OCI-LY3 (cell line): ENCODE measurements at regions not wholly inside any gene's neighbourhood (a gene's known extent, or its start where the extent isn't known, plus 50 kb on each side); places are given as distances from the start of the nearest gene placed in this dataset.

ENCODE experiments used
- H2AFZ ChIP-seq: fragments of 200-600, 300-600 bp; shearing (Covaris generic); 2 replicates; pipeline ENCODE4 v1.6.0; 2014; ENCODE audit warnings: antibody characterized with exemption, low read depth, low read length
- H3K27ac ChIP-seq: fragments of 200-600, 300-600 bp; sonication (generic); 2 replicates; pipeline ENCODE4 v1.5.1; 2014; ENCODE audit warnings: mild to moderate bottlenecking, low read length, moderate library complexity, mixed read lengths
- H3K27me3 ChIP-seq: fragments of 200-600, 300-600 bp; sonication (generic); 2 replicates; pipeline ENCODE4 v1.6.1; 2014; ENCODE audit warnings: low read depth, low read length, mixed read lengths
- H3K36me3 ChIP-seq: fragments of 200-600, 300-600 bp; sonication (generic); replicated peaks from 2 replicates; pipeline ENCODE3; 2014; ENCODE audit warnings: low read depth, low read length, mixed read lengths
- H3K4me1 ChIP-seq: fragments of 300-600, 200-600 bp; sonication (generic); 2 replicates; pipeline ENCODE4 v1.6.1; 2014; ENCODE audit warnings: low read length, mixed read lengths
- H3K4me2 ChIP-seq: fragments of 200-600, 300-600 bp; sonication (generic); 2 replicates; pipeline ENCODE4 v1.6.1; 2014; ENCODE audit warnings: low read length, mixed read lengths
- H3K4me3 ChIP-seq: fragments of 300-600, 200-600 bp; sonication (generic); 2 replicates; pipeline ENCODE4 v1.5.1; 2014; ENCODE audit warnings: antibody characterized with exemption, mild to moderate bottlenecking, low read length, moderate library complexity
- H3K79me2 ChIP-seq: fragments of 300-600, 200-600 bp; shearing (Covaris generic); 2 replicates; pipeline ENCODE4 v1.6.1; 2014; ENCODE audit warnings: mild to moderate bottlenecking, low read length, mixed read lengths
- H3K9ac ChIP-seq: fragments of 300-600, 200-600 bp; shearing (Covaris generic); 2 replicates; pipeline ENCODE4 v1.6.0; 2014; ENCODE audit warnings: mild to moderate bottlenecking, low read length, moderate library complexity
- H3K9me3 ChIP-seq: fragments of 200-600, 300-600 bp; shearing (Covaris generic); 2 replicates; pipeline ENCODE4 v1.6.1; 2014; ENCODE audit warnings: low read length, mixed read lengths; ENCODE audit not compliant: insufficient read depth
- H4K20me1 ChIP-seq: fragments of 200-600, 300-600 bp; sonication (generic); 2 replicates; pipeline ENCODE4 v1.6.1; 2016; ENCODE audit warnings: low read length, mixed read lengths; ENCODE audit not compliant: insufficient read depth
- CTCF ChIP-seq: fragments of 200-600, 300-600 bp; sonication (generic); IDR thresholded peaks from 2 replicates; pipeline ENCODE4 v1.5.1; 2014; ENCODE audit warnings: antibody characterized with exemption, low read length, low read depth
- EZH2phosphoT487 ChIP-seq: fragments of 200-600 bp; shearing (Covaris generic); IDR thresholded peaks from 2 replicates; pipeline ENCODE4 v1.6.1; 2018; ENCODE audit warnings: antibody characterized with exemption, mixed run types, low read depth

DNA sequence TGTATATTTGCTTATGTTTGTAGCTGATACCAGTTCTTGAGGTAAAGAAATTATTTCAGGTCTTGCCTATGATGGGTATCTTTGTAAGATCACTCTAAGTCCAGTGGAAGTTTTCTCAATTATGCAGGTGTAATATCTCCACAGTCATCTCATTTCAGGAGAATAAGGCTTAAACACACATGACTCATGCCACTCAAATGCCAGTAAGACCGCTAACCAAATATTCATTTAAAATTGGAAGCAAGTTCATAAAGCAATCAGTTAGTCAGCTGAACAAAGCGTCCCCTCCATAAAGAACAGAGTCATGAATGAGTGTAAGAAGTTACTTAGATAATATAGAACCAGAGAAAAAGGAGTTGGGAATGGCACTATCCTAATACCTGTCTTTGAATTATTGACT, 248.7 kb downstream of the LURAP1L start:
- Histone ChIP-seq H3K79me2 (no peaks in the 10 kb centered on the region), H3K9me3 (no peaks in the 10 kb centered on the region), H3K4me3 (no peak overlapping the region), H3K27me3 (no peaks in the 10 kb centered on the region), H3K4me1 (no peaks in the 10 kb centered on the region), H4K20me1 (no peaks in the 10 kb centered on the region), H3K9ac (no peak overlapping the region), H2AFZ (no peak overlapping the region), H3K27ac (no peak overlapping the region), H3K36me3 (no peaks in the 10 kb centered on the region), H3K4me2 (no peak overlapping the region)
- TF ChIP-seq CTCF = no peak
- no peak for TF ChIP-seq EZH2phosphoT487

GRCh38 chr9:13026956-13027355, 252.1 kb downstream of the LURAP1L start:
- TF ChIP-seq CTCF = no peak
- TF ChIP-seq EZH2phosphoT487 = no peak
- no peak overlapping the region for H2AFZ ChIP-seq
- no peak overlapping the region for H3K4me3 ChIP-seq
- H4K20me1 ChIP-seq = no peaks in the 10 kb centered on the region
- no peaks in the 10 kb centered on the region for H3K4me1 ChIP-seq
- no peak overlapping the region for H3K27ac ChIP-seq
- H3K4me2 ChIP-seq = no peak overlapping the region
- no peak overlapping the region for H3K9ac ChIP-seq
- no peaks in the 10 kb centered on the region for H3K27me3 ChIP-seq
- H3K36me3 ChIP-seq = no peaks in the 10 kb centered on the region
- H3K9me3 ChIP-seq = no peaks in the 10 kb centered on the region
- H3K79me2 ChIP-seq = no peaks in the 10 kb centered on the region

DNA sequence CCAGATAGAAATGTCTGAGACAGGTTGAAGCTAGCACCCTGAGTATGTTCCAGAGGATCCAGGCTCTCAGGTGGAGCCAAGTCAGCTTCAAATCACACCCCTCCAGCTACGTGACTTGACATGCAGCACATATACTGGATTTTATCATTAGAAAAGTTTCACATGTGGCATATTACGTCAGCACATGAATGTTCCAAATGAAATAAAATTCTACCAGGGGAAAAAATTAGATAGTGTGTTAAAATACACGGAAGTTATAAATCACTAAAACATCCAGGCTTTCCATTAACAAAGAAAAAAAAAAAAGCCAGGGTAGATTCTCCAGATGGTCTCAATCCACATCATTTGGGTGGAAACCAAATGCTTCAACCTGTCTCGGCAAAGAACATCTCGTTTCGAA, 251.6 kb downstream of the MPDZ start:
- Histone ChIP-seq H3K27ac (no peak overlapping the region), H2AFZ (no peak overlapping the region), H3K79me2 (no peaks in the 10 kb centered on the region), H3K9me3 (no peaks in the 10 kb centered on the region), H3K4me1 (no peaks in the 10 kb centered on the region), H3K36me3 (no peaks in the 10 kb centered on the region), H3K4me2 (no peak overlapping the region), H3K27me3 (no peaks in the 10 kb centered on the region), H4K20me1 (no peaks in the 10 kb centered on the region), H3K4me3 (no peak overlapping the region), H3K9ac (no peak overlapping the region)
- no peak for TF ChIP-seq CTCF
- no peak for TF ChIP-seq EZH2phosphoT487

DNA sequence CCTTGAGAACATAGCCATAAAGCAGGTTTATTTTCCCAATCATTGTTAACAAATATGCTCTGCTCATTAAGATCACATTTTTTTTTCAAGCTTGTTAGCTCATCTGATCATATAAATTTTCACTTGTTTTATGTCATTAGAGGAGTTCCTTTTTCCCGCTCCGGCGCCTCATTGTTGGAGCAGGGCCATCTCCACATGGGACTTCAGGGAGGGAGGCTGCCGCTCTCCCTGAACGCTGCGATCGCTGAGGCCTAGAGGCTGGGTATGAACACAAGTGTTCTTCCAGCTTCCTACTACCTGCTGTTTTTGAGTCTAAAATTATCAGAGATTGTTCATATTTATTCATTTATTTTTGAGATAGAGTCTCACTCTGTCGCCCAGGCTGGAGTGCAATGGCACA, 246.9 kb downstream of the MPDZ start:
- H2AFZ ChIP-seq = no peak overlapping the region
- H4K20me1 ChIP-seq = no peaks in the 10 kb centered on the region
- H3K9me3 ChIP-seq = no peaks in the 10 kb centered on the region
- H3K9ac ChIP-seq = no peak overlapping the region
- H3K27me3 ChIP-seq = peaks cover 4% of the 10 kb centered on the region; the same call in 1 of the 2 replicates
- no peak overlapping the region for H3K4me2 ChIP-seq
- 0 out of 2 replicates have a peak, but pooled peaks cover 5% of the 10 kb centered on the region for H3K4me1 ChIP-seq
- no peaks in the 10 kb centered on the region for H3K36me3 ChIP-seq
- no peak overlapping the region for H3K4me3 ChIP-seq
- no peak overlapping the region for H3K27ac ChIP-seq
- TF ChIP-seq EZH2phosphoT487 = no peak
- TF ChIP-seq CTCF = no peak
- H3K79me2 ChIP-seq = no peaks in the 10 kb centered on the region
